HPDE6-E6E7 (cell line): ENCODE measurements at regions not wholly inside any gene's neighbourhood (a gene's known extent, or its start where the extent isn't known, plus 50 kb on each side); places are given as distances from the start of the nearest gene placed in this dataset.
A peak's percentile ranks its signal among the peaks of the same experiment; 100 is the strongest.
"Not testable (repeated sequence)": the region's sequence is repeated elsewhere in the genome, so short reads cannot be mapped to it uniquely, and the experiment has no call there.

ENCODE experiments used
- DNase-seq: peaks from one replicate; pipeline ENCODE4 v3.0.0; 2011; ENCODE audit warnings: missing footprints; ENCODE audit errors: extremely low spot score

DNA sequence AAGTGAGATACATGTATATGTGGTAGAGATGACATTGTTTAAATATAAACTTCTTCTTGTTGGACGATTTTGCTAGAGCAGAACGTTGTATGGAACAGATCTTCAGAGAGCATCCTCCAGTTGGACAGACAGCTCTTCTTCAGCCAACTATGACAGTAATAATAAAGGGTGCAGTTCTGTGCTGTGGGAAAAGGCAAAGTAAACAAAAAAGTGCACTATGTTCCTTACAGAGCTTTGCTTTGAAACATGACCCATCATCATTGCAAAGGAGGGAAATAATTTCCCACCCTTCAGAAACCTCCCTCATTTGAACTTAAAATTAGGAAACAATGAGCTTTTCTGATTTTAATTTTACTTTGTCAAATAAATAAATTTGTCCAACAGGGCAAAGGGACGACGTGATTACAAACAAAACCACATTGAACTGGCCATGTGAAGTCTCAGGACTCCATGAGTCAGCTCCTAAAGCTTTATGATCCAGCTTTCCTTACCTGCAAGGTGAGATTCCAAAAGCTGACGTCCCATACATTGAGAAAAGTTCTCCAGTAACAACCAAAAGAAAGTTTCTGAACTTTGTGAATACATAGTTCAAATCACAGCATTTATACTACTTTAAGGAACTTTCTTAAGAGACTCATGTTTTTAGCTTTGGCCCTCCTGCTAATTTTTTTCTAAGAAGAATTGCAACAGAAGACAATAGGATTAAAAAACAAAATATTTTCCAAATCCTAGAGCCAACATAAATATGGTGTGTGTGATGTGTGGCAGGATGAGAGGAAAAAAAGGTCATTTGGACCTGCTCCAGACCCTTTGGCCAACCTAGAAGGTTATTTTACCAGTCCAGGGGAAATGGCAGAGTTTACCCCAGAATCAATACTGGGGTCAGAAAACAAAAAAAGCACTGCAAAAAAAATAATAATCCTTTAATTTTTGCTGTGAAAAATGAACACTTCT is 565.4 kb upstream of the NRP1 start:
- DNase-seq: peak; percentile 4

DNA sequence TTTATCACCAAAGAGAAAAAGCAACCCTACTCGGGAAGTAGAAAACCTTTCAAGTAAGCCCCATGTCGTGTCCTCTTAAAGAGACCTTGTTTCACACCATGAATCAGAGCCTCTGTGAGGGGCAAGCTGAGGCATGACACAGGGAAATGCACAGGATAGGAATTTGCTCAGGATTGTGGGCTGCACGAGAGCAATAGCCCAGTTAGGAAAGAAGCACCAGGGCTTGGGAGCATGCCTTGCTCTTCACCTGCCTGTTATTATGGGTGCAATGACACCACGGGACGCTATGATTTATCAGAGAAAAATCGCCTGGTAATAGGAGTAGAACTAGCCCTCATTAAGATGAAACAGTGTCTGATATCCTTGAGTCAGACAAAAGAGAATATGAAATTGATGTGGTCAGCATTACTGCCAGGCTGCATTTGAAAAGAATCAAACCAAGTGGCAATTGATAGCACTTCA is 562.9 kb upstream of the NRP1 start:
- DNase-seq: peak; percentile 71

DNA sequence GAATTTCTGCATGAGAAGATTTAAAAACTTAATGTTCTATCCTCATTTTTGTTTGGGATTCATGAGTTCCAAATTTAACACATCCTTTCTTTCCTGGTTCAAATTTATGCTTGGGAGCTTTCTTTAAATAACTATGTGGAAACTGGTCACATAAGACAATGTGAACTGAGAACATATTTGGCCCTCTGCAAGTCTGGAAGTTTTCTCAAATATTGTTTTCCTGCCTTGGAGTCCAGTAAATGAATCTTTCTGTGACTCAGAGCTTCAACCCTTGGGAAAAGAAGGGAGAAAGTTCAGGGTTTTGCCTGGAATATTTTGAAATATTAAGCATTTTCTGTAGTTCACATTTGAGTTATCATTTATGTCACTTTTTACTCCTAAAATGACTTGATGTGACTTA is 559.0 kb upstream of the NRP1 start:
- DNase-seq: no peak

DNA sequence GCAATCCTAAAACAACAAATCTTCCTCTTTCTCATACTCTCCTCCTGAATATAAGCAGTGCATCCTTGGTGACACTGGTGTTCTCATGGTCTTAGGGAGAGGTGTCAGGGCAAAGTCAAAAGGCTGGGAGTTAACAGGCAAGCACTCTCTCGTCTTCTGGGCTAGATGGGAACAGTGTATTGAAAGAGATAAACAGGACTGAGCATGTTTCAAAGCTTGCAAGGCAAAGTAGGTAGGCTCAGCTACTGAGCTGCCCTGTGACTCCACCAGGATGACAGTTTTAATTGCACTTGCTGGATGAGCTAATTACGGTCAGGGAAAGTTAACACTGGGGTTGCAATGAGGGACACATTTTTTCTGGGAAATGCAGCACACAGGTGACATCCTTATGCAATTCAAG is 554.9 kb upstream of the NRP1 start:
- no peak for DNase-seq

- DNase-seq: no peak
These were observed 552.7 kb upstream of the NRP1 start for GRCh38 chr10:33887188-33887587.

DNA sequence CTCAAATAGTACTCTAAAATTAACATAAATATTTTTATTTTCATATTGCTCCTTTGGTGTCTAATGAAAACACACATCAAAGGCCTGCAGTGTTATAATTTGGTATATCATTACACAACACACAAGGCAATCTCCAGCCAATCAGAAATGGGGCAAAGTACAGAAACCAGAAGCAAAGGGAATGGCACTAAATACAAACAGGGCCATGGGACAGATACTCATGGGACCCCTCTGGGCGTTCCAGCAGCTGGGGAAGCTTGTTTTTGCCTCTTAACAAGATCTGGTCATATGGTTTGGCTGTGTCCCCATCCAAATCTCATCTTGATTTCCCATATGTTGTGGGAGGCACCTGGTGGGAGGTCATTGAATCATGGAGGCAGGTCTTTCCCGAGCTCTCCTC is 551.8 kb upstream of the NRP1 start:
- no peak for DNase-seq

GRCh38 chr10:33884604-33885003 is 550.1 kb upstream of the NRP1 start:
- no peak for DNase-seq

- no peak for DNase-seq
These were observed 549.4 kb upstream of the NRP1 start for GRCh38 chr10:33883881-33884280.

- no peak for DNase-seq
These were observed 548.5 kb upstream of the NRP1 start for GRCh38 chr10:33882996-33883395.

GRCh38 chr10:33880291-33880690 is 545.8 kb upstream of the NRP1 start:
- no peak for DNase-seq

DNA sequence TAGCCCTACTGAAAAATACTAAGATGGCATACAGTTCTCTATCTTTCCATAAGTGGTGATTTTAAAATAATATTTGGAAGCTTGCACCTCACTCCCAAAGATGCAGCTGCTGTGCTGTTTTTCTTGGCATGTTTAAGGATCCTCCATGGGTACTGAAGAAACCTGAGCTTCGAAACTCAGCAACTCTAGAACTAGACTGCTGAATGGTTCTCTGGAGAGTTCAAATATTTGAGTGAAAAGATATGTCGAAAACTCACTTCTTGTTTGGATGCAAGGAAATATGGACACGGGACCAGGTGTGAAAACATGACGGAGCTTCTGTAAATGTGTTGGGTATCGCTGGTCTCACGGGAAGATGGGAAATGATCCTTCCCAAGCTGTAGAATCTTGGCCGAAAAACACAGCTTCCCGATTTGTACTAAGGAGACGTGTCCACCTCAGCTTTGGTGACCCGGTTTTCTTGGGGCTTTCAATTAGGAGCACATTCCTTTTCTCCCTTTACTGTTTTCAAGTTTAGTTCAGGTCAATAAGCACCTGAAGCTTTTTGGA is 543.8 kb upstream of the NRP1 start:
- no peak for DNase-seq

GRCh38 chr10:33876584-33877400 is 542.3 kb upstream of the NRP1 start:
- no peak for DNase-seq

DNA sequence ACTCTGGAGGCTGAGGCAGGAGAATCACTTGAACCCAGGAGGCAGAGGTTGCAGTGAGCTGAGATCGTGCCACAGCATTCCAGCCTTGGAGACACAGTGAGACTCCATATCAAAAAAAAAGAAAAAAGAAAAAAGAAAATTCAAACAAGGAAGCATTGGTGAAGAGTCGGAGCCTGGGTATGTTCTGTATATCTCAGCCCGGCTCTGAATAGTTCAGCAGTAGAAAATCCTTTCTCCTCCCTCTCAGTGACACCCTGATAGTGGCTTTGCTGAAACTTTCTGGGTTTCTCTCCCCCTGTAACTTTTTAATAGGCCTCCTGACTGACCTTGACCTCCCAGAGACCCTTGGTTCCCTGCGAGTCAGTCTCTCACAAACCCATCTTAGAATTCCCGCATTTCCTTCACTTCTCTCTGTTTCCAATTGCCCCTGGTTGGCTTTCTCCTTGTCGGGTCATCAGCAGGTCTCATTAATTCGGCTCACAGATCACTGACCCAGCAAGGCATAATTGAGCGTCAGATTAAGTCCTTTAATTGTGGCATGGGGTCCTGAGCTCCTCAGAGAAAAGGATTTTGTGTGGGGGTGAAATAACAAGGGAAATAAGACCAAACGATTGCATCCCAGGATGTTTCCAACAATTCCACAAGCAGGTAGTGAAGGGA is 541.6 kb upstream of the NRP1 start:
- no peak for DNase-seq

- DNase-seq: no peak
These were observed 536.8 kb upstream of the NRP1 start for GRCh38 chr10:33871061-33871956.

GRCh38 chr10:33869481-33869880 is 535.0 kb upstream of the NRP1 start:
- DNase-seq: no peak

DNA sequence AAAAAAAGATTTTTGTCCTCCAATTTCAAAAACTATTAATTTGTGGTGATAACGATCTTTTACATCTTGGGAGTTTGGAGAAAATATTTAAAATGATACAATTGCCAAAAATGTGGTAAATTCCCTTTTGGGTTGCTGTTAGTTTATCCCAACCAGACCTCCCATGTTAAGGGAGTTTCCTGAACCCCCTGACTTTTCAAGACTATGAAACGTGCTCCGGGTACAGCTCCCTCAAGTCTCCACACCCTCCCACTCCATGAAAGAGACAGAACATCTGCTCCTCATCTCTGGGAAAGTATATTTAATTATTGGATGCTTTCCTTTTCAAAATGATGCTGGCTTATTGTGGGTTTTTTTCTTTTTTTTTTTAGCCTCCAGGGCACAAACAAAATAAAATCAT is 534.6 kb upstream of the NRP1 start:
- no peak for DNase-seq

DNA sequence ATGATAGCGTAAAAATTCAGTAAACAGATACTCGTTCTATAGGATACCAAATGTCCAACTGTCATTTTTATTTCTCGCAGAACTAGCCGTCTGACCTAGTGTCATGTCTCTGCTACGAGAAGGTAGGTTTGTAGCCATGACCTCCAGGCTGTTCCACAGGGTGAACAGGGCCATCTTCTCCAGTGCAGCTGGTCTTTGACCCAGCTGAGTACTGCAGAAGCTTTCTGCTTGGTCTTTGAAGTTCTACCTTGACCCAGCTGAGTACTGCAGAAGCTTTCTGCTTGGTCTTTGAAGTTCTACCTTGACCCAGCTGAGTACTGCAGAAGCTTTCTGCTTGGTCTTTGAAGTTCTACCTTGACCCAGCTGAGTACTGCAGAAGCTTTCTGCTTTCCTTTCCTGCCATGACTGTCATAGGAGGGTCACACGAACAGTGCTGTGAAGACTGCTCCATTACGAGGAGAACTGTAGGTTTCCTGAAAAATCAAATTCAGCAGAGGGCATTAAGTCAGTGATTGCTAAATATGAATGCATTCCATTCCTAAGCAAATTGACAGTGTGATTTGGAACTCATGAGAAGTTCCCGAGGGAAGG is 532.8 kb upstream of the NRP1 start:
- not testable (repeated sequence) for DNase-seq

GRCh38 chr10:33863352-33863751 is 528.9 kb upstream of the NRP1 start:
- no peak for DNase-seq

GRCh38 chr10:33862536-33863105 is 528.2 kb upstream of the NRP1 start:
- DNase-seq: no peak

DNA sequence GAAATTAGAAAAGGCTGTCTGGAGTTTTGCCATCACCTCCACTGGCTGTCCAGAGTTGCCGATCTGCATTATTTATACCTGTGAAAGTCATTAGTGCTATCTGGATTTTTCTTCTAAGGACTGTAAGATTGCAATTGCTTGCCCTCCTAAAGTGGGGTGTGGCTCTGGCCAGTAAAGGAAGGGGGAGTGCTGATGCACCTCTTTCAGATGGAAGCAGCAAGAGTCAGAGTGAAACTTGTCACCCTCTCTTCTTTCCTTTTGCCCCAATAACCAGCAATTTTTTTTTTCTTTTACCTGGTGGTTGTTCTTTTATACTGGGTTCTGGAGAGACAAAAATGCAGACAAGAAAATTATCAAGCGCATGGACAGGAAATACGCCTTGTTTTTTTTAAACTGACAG is 527.4 kb upstream of the NRP1 start:
- DNase-seq: no peak
